GM12878 (cell line): ENCODE measurements at regions not wholly inside any gene's neighbourhood (a gene's known extent, or its start where the extent isn't known, plus 50 kb on each side); places are given as distances from the start of the nearest gene placed in this dataset.

ENCODE experiments used
- ATAC-seq: fragments of 200-7000 bp; cut with Tn5 transposase; 3 replicates; pipeline ENCODE4 v1.9.1; 2020; ENCODE audit warnings: mild to moderate bottlenecking, moderate library complexity
- BruUV-seq: library from RNA; stranded (reverse); fragments of 400-500 nt; replicated peaks from 2 replicates; lab custom pipeline; 2021; lab: Mats Ljungman, UMichigan
- CTCF ChIA-PET: fragments of 300-600 bp; sonication (Branson Sonifier 250); formaldehyde crosslinking; extraction: SDS; loops from one replicate; lab custom pipeline; 2021; ENCODE audit warnings: inconsistent platforms; lab: Yijun Ruan, JAX
- POLR2A ChIA-PET: fragments of 350-600 bp; formaldehyde crosslinking; extraction: SDS; loops from one replicate; lab custom pipeline; 2021; ENCODE audit warnings: inconsistent platforms; lab: Charles Lee
- RAD21 ChIA-PET: fragments of 300-600 bp; sonication (Branson Sonifier 250); formaldehyde crosslinking; loops from one replicate; lab custom pipeline; 2023; ENCODE audit warnings: antibody characterized with exemption; ENCODE audit not compliant: unreplicated experiment; lab: Charles Lee
- SMC1A ChIA-PET: fragments of 300-600 bp; sonication (Branson Sonifier 250); formaldehyde crosslinking; loops from one replicate; lab custom pipeline; 2023; ENCODE audit not compliant: unreplicated experiment, uncharacterized antibody; lab: Charles Lee
- DNase-seq: peaks from one replicate; pipeline ENCODE4 v3.0.0-alpha.2; 2011; ENCODE audit warnings: low read depth, low spot score
- FAIRE-seq: peaks from 3 replicates; lab custom pipeline; 2011; peaks lifted over from hg19 to GRCh38; lab: Jason Lieb, UNC
- H2AFZ ChIP-seq: 2 replicates; pipeline ENCODE4 v1.6.0; 2011; ENCODE audit warnings: low read depth, low read length, control low read depth; ENCODE audit not compliant: control insufficient read depth
- H3K27ac ChIP-seq: 2 replicates; pipeline ENCODE4 v1.5.1; 2011; ENCODE audit warnings: control low read depth; ENCODE audit not compliant: control insufficient read depth, insufficient read depth
- H3K27me3 ChIP-seq, 2 experiments: replicated peaks in 1 of 2; 2 replicates each; pipeline versions ENCODE4 v1.6.0 to v1.6.1; 2011; ENCODE audit warnings: low read length in 1 of 2; ENCODE audit not compliant: control insufficient read depth in 2 of 2, insufficient read depth in 2 of 2
- H3K36me3 ChIP-seq, 2 experiments: 2 replicates each; pipeline ENCODE4 v1.5.1; 2011; ENCODE audit warnings: low read length in 1 of 2; ENCODE audit not compliant: control insufficient read depth in 2 of 2, insufficient read depth in 2 of 2
- H3K4me1 ChIP-seq: 2 replicates; pipeline ENCODE4 v1.6.1; 2011; ENCODE audit warnings: mild to moderate bottlenecking, low read length, moderate library complexity, mixed read lengths; ENCODE audit not compliant: control insufficient read depth, insufficient read depth
- H3K4me2 ChIP-seq: 2 replicates; pipeline ENCODE4 v1.6.0; 2011; ENCODE audit warnings: control low read depth; ENCODE audit not compliant: control insufficient read depth, insufficient read depth
- H3K4me3 ChIP-seq: fragments of 200-600 bp; sonication (generic); 2 replicates; pipeline ENCODE4 v1.5.1; 2016
- H3K79me2 ChIP-seq: 2 replicates; pipeline ENCODE4 v1.6.0; 2011; ENCODE audit warnings: low read length; ENCODE audit not compliant: control insufficient read depth, insufficient read depth
- H3K9ac ChIP-seq: 2 replicates; pipeline ENCODE4 v1.8.0; 2011; ENCODE audit warnings: low read length, control low read depth, mixed read lengths; ENCODE audit not compliant: control insufficient read depth, insufficient read depth
- H3K9me3 ChIP-seq: replicated peaks from 3 replicates; pipeline ENCODE4 v1.5.1; 2011; ENCODE audit warnings: mild to moderate bottlenecking, low read length; ENCODE audit not compliant: control insufficient read depth, insufficient read depth
- H4K20me1 ChIP-seq: 2 replicates; pipeline ENCODE4 v1.6.0; 2011; ENCODE audit not compliant: control insufficient read depth, insufficient read depth
- POU2F2 ChIP-seq: IDR thresholded peaks from 3 replicates; pipeline ENCODE4 v1.6.1; 2011; ENCODE audit warnings: low read depth, mild to moderate bottlenecking, low read length, borderline replicate concordance
- RFX5 ChIP-seq: IDR thresholded peaks from 2 replicates; pipeline ENCODE4 v1.6.1; 2011; ENCODE audit warnings: low read depth, low read length, improper control_type of control experiment
- SIN3A ChIP-seq: IDR thresholded peaks from 2 replicates; pipeline ENCODE4 v1.6.1; 2012; ENCODE audit warnings: low read depth, low read length, improper control_type of control experiment
- SREBF2 ChIP-seq: IDR thresholded peaks from 2 replicates; pipeline ENCODE4 v1.6.1; 2012; ENCODE audit warnings: mild to moderate bottlenecking, low read length
- SUZ12 ChIP-seq: fragments of 200-600 bp; sonication (generic); IDR thresholded peaks from one replicate; pipeline ENCODE4 v1.6.1; 2018; ENCODE audit warnings: antibody characterized with exemption, mild to moderate bottlenecking; ENCODE audit not compliant: unreplicated experiment
- WGBS: methylation state at CpG from one replicate; pipeline ENCODE4 v1.1.6; 2016; ENCODE audit warnings: low lambda C conversion rate; ENCODE audit not compliant: insufficient replicate concordance, insufficient coverage; ENCODE audit errors: missing lambda C conversion rate; 5-methylcytosine and 5-hydroxymethylcytosine counted together
- in situ Hi-C: fragments of 300-500 bp; cut with MboI; formaldehyde crosslinking; loops from 9 replicates; pipeline ENCODE4 v1.14.3; 2018; ENCODE audit warnings: mixed read lengths
- intact Hi-C: fragments of 100-400 bp; cut with micrococcal nuclease; formaldehyde crosslinking; loops from one replicate; pipeline ENCODE4 v1.14.2; 2022; ENCODE audit not compliant: unreplicated experiment

GRCh38 chr3:70816346-70816745 lies 503.9 kb upstream of the MDFIC2 start:
- ChIA-PET RAD21 (no interaction called here), POLR2A (no interaction called here), CTCF (no interaction called here), SMC1A (no interaction called here)
- H3K36me3 ChIP-seq: no peaks in the 10 kb centered on the region
- FAIRE-seq (no peak), DNase-seq (no peak), ATAC-seq (no peak)
- H3K9me3 ChIP-seq: no peaks in the 10 kb centered on the region
- no peaks in the 10 kb centered on the region for H3K27me3 ChIP-seq
- 24% methylated on average over 3 of the region's 3 CpGs for WGBS
- no peak overlapping the region for H3K9ac ChIP-seq
- no peak overlapping the region for H3K4me2 ChIP-seq
- no peak overlapping the region for H2AFZ ChIP-seq
- no TSS peak for BruUV-seq
- H3K4me3 ChIP-seq: no peak overlapping the region
- intact Hi-C loops (no loop called here), in situ Hi-C loops (no loop called here)
- no peaks in the 10 kb centered on the region for H3K79me2 ChIP-seq
- H4K20me1 ChIP-seq: no peaks in the 10 kb centered on the region
- H3K27ac ChIP-seq: no peak overlapping the region
- TF ChIP-seq SUZ12: no peak
- TF ChIP-seq RFX5: no peak
- no peak for TF ChIP-seq SREBF2
- H3K4me1 ChIP-seq: no peaks in the 10 kb centered on the region

DNA sequence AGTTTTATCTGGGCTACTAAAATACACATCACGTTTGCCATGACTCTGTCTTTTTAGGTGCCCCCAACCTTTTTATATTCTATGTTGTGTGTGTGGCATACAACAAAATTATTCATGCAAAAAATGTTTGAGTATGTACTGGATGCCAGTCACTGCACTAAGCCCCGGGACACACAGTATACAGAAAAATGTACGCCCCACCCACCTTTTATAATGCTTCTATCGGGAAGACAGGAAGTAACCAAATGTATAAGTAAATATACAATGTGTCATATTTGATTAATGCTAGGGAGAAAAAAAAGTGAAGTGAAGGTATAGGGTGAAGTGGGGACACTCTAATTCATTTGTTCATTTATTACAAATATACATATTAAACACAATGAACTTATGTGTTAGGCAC lies 503.4 kb upstream of the MDFIC2 start:
- no peaks in the 10 kb centered on the region for H3K4me1 ChIP-seq
- no peak overlapping the region for H2AFZ ChIP-seq
- in situ Hi-C loops: no loop called here
- RAD21 ChIA-PET: no interaction called here
- H3K27me3 ChIP-seq: no peaks in the 10 kb centered on the region
- H3K4me3 ChIP-seq: no peak overlapping the region
- no peak for TF ChIP-seq SIN3A
- TF ChIP-seq POU2F2: no peak
- H3K79me2 ChIP-seq: no peaks in the 10 kb centered on the region
- H3K9ac ChIP-seq: no peak overlapping the region
- DNase-seq (no peak), FAIRE-seq (no peak), ATAC-seq (no peak)
- BruUV-seq: no TSS peak
- WGBS: 10% methylated on average over 4 of the region's 4 CpGs
- no peaks in the 10 kb centered on the region for H3K9me3 ChIP-seq
- CTCF ChIA-PET: no interaction called here
- POLR2A ChIA-PET: interaction anchor here (0.6 kb wide), 1 partner anchor 90 kb away, joined by 3 read pairs; no protein-coding TSS in a partner anchor
- H4K20me1 ChIP-seq: no peaks in the 10 kb centered on the region
- intact Hi-C loops: no loop called here
- SMC1A ChIA-PET: no interaction called here
- H3K4me2 ChIP-seq: no peak overlapping the region
- H3K27ac ChIP-seq: no peak overlapping the region
- H3K36me3 ChIP-seq: no peaks in the 10 kb centered on the region
